Panc1 (cell line): ENCODE measurements at regions not wholly inside any gene's neighbourhood (a gene's known extent, or its start where the extent isn't known, plus 50 kb on each side); places are given as distances from the start of the nearest gene placed in this dataset.

Source experiments
- POLR2AphosphoS5 ChIP-seq: IDR thresholded peaks from 2 replicates; pipeline ENCODE4 v1.6.1; 2012; ENCODE audit warnings: mild to moderate bottlenecking, low read depth, low read length, moderate library complexity
- SIN3A ChIP-seq: IDR thresholded peaks from 2 replicates; pipeline ENCODE4 v1.6.1; 2012; ENCODE audit warnings: low read depth, mild to moderate bottlenecking, low read length, moderate library complexity, borderline replicate concordance; ENCODE audit not compliant: insufficient read depth
- TCF7L2 ChIP-seq: IDR thresholded peaks from 2 replicates; pipeline ENCODE4 v1.6.1; 2011; ENCODE audit warnings: mild to moderate bottlenecking, low read depth, low read length, inconsistent platforms
- TF ChIP-seq, protein P1 (sequence below): fragments of 450-650 bp; IDR thresholded peaks from 2 replicates; pipeline ENCODE4 v1.5.1; 2017; ENCODE audit warnings: mild to moderate bottlenecking
- TF ChIP-seq, protein P2 (sequence below), 2 experiments: IDR thresholded peaks; 2 replicates each; pipeline ENCODE4 v1.6.1; 2011 to 2012; ENCODE audit warnings: low read depth in 2 of 2, control low read depth in 1 of 2, low read length in 1 of 2, mild to moderate bottlenecking in 1 of 2, moderate library complexity in 1 of 2; ENCODE audit not compliant: insufficient read depth in 1 of 2

DNA sequence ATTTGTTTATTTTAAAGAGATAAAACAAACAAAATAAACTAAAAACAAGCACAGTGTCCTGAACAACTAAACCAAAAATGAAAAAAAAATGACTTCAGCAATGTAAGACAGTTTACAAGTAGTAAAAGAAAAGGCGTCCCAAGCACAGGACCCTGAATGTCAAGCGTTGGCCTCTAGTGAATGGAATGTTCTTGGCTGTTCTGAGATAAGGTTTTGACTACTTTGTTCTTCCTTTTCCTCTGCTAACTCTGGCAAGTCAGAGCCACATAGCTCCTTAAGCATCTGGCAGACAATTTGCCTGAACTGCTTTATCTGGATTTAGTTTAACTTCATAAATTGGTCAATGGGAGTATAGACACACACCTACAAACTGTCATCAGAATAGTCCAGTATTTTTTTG lies 655.2 kb downstream of the ANXA1 start:
- TF ChIP-seq POLR2AphosphoS5, result no peak
- TF ChIP-seq, protein P1, sequence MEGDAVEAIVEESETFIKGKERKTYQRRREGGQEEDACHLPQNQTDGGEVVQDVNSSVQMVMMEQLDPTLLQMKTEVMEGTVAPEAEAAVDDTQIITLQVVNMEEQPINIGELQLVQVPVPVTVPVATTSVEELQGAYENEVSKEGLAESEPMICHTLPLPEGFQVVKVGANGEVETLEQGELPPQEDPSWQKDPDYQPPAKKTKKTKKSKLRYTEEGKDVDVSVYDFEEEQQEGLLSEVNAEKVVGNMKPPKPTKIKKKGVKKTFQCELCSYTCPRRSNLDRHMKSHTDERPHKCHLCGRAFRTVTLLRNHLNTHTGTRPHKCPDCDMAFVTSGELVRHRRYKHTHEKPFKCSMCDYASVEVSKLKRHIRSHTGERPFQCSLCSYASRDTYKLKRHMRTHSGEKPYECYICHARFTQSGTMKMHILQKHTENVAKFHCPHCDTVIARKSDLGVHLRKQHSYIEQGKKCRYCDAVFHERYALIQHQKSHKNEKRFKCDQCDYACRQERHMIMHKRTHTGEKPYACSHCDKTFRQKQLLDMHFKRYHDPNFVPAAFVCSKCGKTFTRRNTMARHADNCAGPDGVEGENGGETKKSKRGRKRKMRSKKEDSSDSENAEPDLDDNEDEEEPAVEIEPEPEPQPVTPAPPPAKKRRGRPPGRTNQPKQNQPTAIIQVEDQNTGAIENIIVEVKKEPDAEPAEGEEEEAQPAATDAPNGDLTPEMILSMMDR, result no peak
- no peak for TF ChIP-seq TCF7L2
- no peak for TF ChIP-seq SIN3A
- TF ChIP-seq, protein P2, sequence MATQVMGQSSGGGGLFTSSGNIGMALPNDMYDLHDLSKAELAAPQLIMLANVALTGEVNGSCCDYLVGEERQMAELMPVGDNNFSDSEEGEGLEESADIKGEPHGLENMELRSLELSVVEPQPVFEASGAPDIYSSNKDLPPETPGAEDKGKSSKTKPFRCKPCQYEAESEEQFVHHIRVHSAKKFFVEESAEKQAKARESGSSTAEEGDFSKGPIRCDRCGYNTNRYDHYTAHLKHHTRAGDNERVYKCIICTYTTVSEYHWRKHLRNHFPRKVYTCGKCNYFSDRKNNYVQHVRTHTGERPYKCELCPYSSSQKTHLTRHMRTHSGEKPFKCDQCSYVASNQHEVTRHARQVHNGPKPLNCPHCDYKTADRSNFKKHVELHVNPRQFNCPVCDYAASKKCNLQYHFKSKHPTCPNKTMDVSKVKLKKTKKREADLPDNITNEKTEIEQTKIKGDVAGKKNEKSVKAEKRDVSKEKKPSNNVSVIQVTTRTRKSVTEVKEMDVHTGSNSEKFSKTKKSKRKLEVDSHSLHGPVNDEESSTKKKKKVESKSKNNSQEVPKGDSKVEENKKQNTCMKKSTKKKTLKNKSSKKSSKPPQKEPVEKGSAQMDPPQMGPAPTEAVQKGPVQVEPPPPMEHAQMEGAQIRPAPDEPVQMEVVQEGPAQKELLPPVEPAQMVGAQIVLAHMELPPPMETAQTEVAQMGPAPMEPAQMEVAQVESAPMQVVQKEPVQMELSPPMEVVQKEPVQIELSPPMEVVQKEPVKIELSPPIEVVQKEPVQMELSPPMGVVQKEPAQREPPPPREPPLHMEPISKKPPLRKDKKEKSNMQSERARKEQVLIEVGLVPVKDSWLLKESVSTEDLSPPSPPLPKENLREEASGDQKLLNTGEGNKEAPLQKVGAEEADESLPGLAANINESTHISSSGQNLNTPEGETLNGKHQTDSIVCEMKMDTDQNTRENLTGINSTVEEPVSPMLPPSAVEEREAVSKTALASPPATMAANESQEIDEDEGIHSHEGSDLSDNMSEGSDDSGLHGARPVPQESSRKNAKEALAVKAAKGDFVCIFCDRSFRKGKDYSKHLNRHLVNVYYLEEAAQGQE (IDR thresholded peaks at IDR 0.05; ENCODE audit: insufficient read depth in 1 of 2, low read depth in 2 of 2, low read length in 1 of 2), result no peak
